HL-60/S4 (cell line): ENCODE measurements at regions not wholly inside any gene's neighbourhood (a gene's known extent, or its start where the extent isn't known, plus 50 kb on each side); places are given as distances from the start of the nearest gene placed in this dataset.
"Not testable (repeated sequence)": the region's sequence is repeated elsewhere in the genome, so short reads cannot be mapped to it uniquely, and the experiment has no call there.

Source experiments
- in situ Hi-C: fragments of 300-500 bp; cut with MboI; formaldehyde crosslinking; loops from 2 replicates; pipeline ENCODE4 v1.14.3; 2022; ENCODE audit warnings: low sequenced_read_pairs

GRCh38 chr5:1638658-1639400 lies 115.1 kb upstream of the LPCAT1 start:
- in situ Hi-C loops = no loop called here

GRCh38 chr5:1637639-1638481 lies 114.1 kb upstream of the LPCAT1 start:
- in situ Hi-C loops = no loop called here

GRCh38 chr5:1636981-1637638 lies 113.3 kb upstream of the LPCAT1 start:
- in situ Hi-C loops = no loop called here

GRCh38 chr5:1636208-1636770 lies 112.5 kb upstream of the LPCAT1 start:
- in situ Hi-C loops = not testable (repeated sequence)

GRCh38 chr5:1635477-1635876 lies 111.7 kb upstream of the LPCAT1 start:
- in situ Hi-C loops = not testable (repeated sequence)

- in situ Hi-C loops = no loop called here
These were observed 110.5 kb upstream of the LPCAT1 start for GRCh38 chr5:1634337-1634661.

- in situ Hi-C loops = no loop called here
These were observed 110.0 kb upstream of the LPCAT1 start for GRCh38 chr5:1633605-1634336.

GRCh38 chr5:1631004-1631403 lies 107.2 kb upstream of the LPCAT1 start:
- in situ Hi-C loops = not testable (repeated sequence)

- in situ Hi-C loops = not testable (repeated sequence)
These were observed 102.6 kb upstream of the LPCAT1 start for GRCh38 chr5:1626397-1626796.

GRCh38 chr5:1619531-1619930 lies 95.8 kb upstream of the LPCAT1 start:
- in situ Hi-C loops = not testable (repeated sequence)

GRCh38 chr5:1618296-1618865 lies 94.6 kb upstream of the LPCAT1 start:
- in situ Hi-C loops = not testable (repeated sequence)

- in situ Hi-C loops = not testable (repeated sequence)
These were observed 93.5 kb upstream of the LPCAT1 start for GRCh38 chr5:1617236-1617755.

- in situ Hi-C loops = not testable (repeated sequence)
These were observed 89.8 kb upstream of the LPCAT1 start for GRCh38 chr5:1613515-1613914.

GRCh38 chr5:1610526-1610925 lies 86.8 kb upstream of the LPCAT1 start:
- in situ Hi-C loops = not testable (repeated sequence)

GRCh38 chr5:1609111-1609510 lies 85.4 kb upstream of the LPCAT1 start:
- in situ Hi-C loops = not testable (repeated sequence)

GRCh38 chr5:1608336-1608735 lies 84.6 kb upstream of the LPCAT1 start:
- in situ Hi-C loops = not testable (repeated sequence)

- in situ Hi-C loops = not testable (repeated sequence)
These were observed 83.2 kb upstream of the LPCAT1 start for GRCh38 chr5:1606951-1607350.

- in situ Hi-C loops = not testable (repeated sequence)
These were observed 80.2 kb upstream of the LPCAT1 start for GRCh38 chr5:1603916-1604315.

- in situ Hi-C loops = not testable (repeated sequence)
These were observed 77.8 kb upstream of the LPCAT1 start for GRCh38 chr5:1601565-1601964.
